SIG-M5 (cell line): ENCODE measurements at regions not wholly inside any gene's neighbourhood (a gene's known extent, or its start where the extent isn't known, plus 50 kb on each side); places are given as distances from the start of the nearest gene placed in this dataset.

Experiments used
- DNase-seq: peaks from one replicate; lab custom pipeline; 2025; lab: John Stamatoyannopoulos, UW

DNA sequence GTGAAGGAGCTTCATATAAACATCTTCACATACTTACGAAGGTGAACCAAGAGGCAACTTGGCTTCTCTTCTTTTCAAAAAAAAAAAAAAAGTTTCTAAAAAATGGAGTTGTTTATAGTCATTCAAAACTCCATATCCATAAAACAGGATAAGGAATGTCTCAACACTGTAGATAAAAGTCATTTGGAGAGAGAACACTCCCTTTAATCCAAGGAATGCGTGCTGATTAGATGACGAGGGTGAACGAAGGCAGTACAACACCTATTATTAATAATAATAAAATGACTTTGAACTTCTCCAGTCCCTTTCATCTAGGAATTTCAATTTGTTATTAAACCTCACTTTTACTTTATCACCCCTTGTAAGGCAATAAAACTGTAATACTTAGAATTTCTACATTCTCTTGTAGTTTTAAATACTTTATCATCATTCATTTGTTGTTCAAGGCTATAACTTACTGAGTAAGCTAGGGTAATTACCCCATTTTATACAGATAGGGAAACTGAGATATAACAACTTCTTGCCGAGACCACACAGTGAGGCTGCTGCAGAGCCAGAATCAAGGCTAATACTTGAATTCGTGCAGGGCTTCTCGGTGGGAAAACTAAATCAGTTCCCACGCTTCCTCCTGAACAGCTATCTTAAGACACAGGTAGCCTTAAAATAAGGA is 377.1 kb downstream of the EFNA5 start:
- no peak for DNase-seq

DNA sequence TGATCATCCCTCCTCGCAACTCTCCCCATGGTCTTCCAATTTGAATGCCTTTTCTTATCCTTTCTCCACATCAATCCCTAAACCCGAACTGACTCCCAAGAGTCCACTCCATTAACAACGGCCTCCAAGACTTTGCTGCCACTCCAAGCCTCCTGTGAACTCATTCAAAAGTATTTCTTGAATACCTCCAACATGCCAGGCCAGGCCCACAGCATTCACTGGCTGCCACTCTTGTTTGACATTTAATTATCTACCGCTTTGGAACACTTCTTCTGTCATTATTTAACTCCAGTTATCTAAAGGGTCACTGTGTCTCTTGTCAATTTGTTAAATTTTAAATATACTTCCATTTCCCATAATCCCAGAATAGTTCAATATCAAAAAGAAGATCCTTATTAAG is 378.9 kb downstream of the EFNA5 start:
- no peak for DNase-seq

DNA sequence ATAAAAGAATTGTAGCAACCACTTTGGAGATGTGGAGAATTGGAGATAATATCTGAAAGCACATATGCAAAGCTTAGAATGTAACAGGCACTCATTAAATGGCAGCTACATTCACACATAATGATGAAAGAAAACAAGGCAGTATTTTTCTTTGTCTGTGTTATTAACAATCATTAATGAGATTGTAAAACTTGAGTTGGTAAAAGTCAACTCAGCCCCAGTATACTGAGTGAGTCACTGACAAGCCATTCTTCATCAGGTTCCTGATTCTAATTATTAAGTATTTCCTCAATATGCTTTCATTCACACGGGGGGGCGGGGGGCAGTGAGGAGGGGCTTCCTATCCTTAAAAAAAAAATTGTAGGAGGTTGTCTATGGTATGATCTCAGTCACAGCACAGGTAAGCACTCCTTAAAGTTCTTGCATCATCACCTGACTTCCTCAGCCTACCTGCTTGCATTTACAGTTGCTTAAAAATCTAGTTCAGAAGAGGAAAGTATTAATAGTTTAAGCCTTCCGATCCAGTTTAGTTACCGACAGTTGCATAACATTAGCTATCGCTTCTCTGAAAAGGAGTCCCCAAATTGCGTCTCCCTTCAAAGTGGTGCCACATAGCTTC is 379.8 kb downstream of the EFNA5 start:
- DNase-seq = no peak

DNA sequence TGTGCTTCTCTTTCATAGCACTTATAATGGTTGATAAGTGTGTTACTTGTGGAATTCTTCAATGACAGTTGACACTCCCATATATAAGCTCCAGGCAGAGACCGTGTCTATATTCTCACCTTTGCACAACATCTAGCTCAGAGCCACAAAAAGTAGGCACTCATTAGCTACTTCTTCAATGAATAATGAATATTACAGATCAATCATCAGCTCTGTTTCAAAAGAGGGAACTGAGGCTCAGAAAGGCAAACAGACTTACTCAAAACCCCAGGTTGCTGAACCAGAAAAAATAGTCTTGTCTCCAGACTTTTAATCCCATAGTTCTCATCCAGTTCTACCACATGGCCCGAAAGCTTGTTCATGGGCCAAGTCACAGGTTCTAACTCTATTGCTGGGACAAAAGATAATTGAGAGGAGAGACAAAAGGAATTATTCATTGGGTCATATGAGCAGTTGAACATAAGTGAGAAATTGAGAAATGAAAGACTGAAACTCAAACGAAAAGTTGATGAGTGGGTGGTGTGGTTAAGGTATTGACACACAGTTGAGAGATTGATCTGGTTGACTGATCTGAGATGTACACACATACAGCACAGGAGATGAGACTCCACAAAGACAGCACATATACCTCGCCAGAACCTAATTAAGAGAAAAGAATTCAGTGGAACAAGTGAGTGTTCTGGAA is 381.6 kb downstream of the EFNA5 start:
- no peak for DNase-seq

DNA sequence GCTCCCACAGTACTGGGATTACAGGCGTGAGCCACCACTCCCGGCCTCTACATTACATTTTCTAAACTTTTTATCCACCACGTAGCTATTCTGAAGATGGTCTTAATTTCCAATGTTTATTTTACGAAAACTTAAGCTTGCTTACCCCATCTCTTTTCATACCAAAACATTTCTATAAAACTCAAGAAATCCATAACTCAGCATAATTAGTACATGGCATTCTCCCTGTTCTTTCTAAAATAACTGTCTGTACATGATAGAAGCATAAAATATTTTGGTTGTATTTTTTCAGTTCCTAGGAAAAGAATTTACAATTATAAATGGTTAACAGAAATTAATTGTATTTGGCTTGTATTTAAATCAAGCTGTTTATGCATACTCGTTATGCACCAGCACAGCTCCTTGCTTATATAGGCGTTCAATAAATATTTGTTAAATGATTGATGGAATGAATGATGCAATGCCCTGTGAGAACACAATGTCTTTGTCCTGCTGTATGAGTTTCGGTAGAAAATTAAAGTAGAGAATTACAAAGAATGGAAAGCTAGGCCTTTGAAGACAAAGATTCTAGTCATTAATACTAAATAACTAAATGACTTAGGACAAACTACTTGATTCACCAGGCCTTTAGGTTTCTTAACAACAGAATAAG is 384.2 kb downstream of the EFNA5 start:
- no peak for DNase-seq

- DNase-seq = no peak
Measured at GRCh38 chr5:107285772-107286171, 385.0 kb downstream of the EFNA5 start.

DNA sequence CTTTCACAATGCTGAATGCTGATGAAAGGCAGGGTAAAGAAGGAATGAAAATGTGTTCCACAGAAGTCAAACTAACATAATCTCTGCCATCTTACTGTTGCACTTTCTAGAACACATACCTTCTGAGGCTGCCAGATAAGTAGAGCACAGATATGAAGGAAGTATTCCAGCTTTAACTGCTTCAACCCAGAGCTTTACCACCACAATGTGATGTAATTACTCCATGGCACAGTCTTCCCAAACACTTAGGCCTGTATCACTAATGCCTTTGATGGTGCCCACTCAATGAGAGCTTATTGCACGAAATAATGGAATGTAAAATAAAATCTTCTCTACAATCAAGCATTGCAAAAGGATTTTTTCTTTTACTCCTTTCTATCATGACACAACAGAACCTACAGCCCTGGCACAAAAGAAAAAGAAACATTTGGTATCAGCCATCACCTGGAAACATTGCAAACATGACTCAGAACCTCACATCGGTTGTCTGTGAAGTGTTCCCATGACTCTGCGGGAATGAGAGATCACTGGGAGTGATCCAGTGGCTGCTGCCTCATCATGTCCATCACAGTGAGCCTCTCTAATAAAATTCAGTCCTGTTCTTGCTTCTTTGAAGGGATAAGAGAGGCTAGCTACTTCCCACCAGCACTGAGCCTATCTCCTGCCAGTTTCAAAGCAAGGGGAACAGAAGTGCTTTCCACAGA is 385.8 kb downstream of the EFNA5 start:
- no peak for DNase-seq

DNA sequence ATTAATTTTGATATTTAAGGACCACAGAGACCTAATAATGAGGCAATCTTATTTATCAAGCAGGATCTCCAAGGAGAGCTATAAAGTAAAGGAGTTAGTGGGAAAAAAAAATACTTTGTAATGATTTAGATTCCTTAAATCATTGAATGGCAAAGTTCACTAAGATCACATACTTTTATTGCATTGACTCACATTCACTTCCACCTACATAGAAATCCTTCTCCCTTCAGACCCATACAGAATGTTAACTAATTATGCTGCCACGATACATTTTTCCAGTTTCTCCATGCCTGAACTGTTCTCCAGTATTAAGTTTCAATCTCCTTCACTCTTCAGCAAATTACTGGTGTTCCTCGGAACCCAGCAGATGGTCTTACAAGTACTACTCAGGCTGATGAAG is 388.7 kb downstream of the EFNA5 start:
- no peak for DNase-seq

- no peak for DNase-seq
Measured at GRCh38 chr5:107278774-107279173, 392.0 kb downstream of the EFNA5 start.

GRCh38 chr5:107277485-107278125 is 393.1 kb downstream of the EFNA5 start:
- no peak for DNase-seq

GRCh38 chr5:107275333-107275732 is 395.4 kb downstream of the EFNA5 start:
- no peak for DNase-seq

DNA sequence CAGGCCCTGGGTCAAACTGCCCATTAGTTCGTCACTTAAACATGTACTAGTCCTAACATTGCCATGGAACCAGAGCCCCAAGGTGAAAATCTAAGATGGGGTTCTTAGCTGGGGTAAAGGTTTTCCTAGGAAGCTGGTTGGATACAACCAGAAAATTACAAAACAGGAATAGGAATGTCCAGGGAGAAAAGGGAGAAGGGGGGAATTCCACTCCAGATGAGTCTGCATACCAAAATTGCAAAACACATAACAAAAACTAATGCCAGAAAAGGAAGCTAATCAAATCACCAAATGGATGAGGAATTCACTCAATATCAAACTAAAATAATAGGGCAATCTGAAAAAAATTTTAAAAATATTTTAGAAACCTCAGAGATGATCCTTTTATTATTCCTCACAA is 396.2 kb downstream of the EFNA5 start:
- DNase-seq = no peak

DNA sequence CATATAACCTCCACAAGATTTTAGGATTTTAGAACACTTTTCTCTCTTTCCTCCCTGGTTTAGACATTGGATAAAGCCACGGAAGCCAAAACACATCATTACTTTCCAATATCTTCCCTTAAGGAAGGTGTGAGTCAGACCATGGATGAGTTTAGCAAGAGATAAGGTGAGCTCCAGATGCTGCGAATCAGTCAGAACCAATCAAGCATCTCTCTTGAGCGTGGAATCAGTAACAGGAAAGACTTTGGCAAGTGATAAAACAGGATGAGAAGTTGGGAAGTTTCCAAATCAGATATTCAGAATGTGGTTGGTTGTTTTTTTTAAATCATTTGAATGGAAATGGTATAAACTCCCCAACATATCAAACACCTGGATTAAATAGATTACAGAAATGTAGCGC is 397.8 kb downstream of the EFNA5 start:
- DNase-seq = no peak

DNA sequence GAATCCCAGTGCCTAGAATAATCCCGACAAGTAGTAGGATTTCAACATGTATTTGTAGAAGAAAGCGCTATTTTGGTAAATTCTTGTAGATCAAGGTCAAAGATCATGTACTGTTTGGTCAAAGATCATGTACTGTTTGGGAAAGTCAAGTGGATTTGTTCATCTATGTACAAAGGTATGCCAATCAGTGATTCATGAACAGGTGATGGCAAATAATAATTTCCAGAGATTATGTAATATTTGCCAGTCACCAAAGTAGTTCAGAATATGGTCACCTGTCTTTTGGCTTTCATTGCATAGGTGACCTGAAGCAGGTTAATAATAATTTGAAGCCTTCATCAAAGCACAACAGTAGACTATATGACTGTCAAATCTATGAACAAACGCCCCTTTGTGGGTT is 398.2 kb downstream of the EFNA5 start:
- DNase-seq = no peak

DNA sequence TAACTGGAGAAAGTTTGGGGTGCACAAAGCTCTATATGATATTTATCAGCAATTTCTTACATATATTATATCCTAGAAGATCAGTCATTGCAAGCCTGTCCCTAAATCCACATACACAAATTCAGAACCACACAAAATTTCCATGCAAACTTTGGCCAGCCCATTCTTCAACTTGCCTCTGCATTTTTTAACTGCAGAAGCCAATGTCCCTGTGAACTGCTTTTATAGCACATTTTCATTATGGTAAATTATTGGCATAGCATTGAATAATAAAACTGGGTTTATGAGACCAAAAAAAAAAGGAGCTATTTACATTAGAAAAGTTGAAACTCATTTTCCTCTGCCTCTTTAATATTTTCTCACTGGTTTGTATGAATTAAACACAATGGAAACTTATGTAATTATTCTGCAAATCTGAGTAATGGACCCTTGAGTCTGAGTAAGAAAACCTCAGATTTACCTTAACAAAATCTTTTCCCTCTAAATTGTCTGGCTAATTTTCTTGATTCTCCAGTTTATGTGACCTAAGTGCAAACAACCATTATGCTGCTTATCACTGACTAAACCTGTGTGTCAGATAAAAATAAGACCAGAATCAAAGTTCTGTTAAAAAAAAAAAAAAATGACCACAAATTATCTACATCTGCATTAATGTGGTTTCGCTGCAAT is 398.9 kb downstream of the EFNA5 start:
- no peak for DNase-seq

GRCh38 chr5:107270561-107270960 is 400.2 kb downstream of the EFNA5 start:
- no peak for DNase-seq

DNA sequence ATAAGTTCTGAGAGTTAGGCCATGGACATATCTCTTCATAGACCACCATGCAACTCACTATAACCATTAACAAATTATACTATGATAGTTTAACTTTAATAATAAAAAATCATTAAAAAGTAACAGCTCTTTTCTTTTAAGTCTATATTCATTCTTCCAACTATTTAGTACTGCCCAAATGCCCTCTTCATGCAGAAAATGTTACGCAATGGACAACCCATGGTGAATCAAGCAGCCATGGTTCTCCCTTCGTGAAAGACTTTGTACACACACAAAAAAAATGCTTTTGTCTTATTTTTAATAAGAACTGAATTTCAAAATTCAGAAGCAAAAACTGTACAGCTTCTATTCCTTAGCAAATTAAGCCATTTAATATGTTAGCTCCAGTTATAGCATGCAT is 401.1 kb downstream of the EFNA5 start:
- DNase-seq = no peak

- no peak for DNase-seq
Measured at GRCh38 chr5:107269256-107269655, 401.5 kb downstream of the EFNA5 start.

DNA sequence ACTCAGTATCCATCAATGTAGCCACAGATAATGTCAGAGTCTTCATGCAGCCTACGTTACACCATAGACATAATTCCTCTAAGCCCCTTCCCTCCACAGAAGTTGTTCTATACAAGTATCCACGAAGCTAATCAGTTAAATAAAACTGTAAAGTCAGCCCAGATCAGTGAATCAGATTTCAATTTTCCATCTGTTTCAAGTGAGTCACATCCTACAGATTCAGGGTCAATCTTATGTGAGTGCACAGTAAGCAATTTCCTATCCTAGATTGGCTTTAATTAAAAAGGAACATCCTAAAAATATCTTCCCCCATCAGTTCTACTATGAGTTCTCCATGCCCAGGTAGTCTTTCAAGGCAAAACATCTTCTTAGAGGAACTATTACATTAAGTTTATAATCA is 402.5 kb downstream of the EFNA5 start:
- DNase-seq = no peak

DNA sequence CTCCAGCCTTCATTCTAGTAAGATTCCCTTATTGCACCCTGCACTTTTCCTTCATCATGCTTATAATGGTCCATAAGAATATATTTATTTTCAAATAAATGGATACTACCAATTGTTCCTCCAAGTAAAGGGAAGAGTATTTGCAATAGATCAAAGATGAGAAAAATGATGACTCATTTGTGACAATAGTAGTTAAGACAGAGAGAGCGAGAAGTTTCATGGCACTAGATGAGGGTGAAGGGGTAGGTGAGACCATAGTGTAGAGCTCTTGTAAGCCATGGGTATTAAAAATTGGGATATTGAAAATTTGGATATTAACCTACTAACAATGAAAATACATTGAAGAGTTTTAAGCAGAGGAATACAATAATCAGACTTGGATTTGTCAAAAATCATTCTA is 404.6 kb downstream of the EFNA5 start:
- DNase-seq = no peak

GRCh38 chr5:107265193-107265592 is 405.5 kb downstream of the EFNA5 start:
- DNase-seq = no peak
